Large intestine (tissue), 3 donors: ENCODE measurements at regions not wholly inside any gene's neighbourhood (a gene's known extent, or its start where the extent isn't known, plus 50 kb on each side); places are given as distances from the start of the nearest gene placed in this dataset.

Source experiments
- DNase-seq, 2 donors: peaks; one replicate each; pipeline versions ENCODE4 v3.0.0 to v3.0.0-alpha.2; 2013
- H3K27ac ChIP-seq: one replicate; pipeline ENCODE4 v1.5.1; 2013; ENCODE audit warnings: low read length
- H3K27me3 ChIP-seq: 2 replicates; pipeline ENCODE4 v1.6.1; 2013; ENCODE audit warnings: low read length; ENCODE audit not compliant: control insufficient read depth, insufficient read depth
- H3K36me3 ChIP-seq: 2 replicates; pipeline ENCODE4 v1.6.1; 2013; ENCODE audit warnings: low read length; ENCODE audit not compliant: control insufficient read depth, insufficient read depth
- H3K4me1 ChIP-seq: one replicate; pipeline ENCODE4 v1.6.1; 2013; ENCODE audit warnings: low read length; ENCODE audit not compliant: control insufficient read depth, insufficient read depth
- H3K4me3 ChIP-seq: one replicate; pipeline ENCODE4 v1.5.1; 2013; ENCODE audit warnings: low read length
- H3K9me3 ChIP-seq: one replicate; pipeline ENCODE4 v1.6.1; 2013; ENCODE audit warnings: mild to moderate bottlenecking, low read depth, low read length, moderate library complexity; ENCODE audit not compliant: control insufficient read depth
- WGBS: methylation state at CpG from one replicate; pipeline ENCODE4 v1.1.5; 2013; ENCODE audit warnings: low lambda C conversion rate; ENCODE audit not compliant: insufficient coverage; 5-methylcytosine and 5-hydroxymethylcytosine counted together

DNA sequence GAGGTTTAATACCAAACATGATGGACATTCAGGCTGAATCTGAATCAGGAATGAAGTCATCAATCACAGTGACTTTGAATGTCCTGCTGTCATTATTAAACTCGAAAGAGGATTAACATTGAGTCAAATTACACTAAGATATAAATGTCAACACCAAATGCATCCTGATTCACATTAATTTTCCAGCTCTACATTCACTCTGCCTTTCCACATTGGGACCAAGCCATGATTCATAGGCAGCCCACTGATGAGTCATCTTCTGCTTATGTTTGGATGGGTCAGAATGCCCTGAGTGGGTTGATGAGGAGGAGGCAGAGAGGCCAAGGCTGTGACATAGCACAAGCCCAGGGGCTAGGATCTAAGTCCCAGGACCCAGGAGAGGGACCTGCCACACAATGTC is 247.6 kb upstream of the RPS6KA3 start:
- no peaks in the 10 kb centered on the region for H3K36me3 ChIP-seq
- H3K27me3 ChIP-seq: no peaks in the 10 kb centered on the region
- H3K4me1 ChIP-seq: no peaks in the 10 kb centered on the region
- no peaks in the 10 kb centered on the region for H3K9me3 ChIP-seq
- H3K4me3 ChIP-seq: no peak overlapping the region
- DNase-seq: no peak
- WGBS: no CpG with 5 or more reads among the region's 1 CpG
- H3K27ac ChIP-seq: no peak overlapping the region

DNA sequence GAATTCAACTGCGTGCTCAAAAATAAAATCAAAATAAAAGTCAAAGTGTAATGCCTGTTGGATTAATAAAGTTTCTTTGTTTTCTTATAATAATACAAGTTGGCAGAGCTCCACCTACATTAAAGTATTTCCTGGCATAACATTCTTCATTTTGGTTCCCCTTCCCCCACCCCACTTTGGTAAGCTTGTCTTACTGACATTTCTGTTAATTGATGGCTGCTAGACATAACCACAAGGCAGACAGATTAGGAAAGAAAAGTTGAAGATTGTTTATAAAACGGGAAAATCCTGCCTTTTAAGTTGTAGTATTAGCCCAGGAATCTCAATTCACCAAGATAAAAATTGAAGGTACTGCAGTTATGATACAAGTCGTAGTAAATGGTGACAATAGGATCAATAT is 246.5 kb upstream of the RPS6KA3 start:
- Histone ChIP-seq H3K27me3 (no peaks in the 10 kb centered on the region), H3K4me3 (no peak overlapping the region), H3K4me1 (no peaks in the 10 kb centered on the region), H3K9me3 (no peaks in the 10 kb centered on the region), H3K27ac (no peak overlapping the region), H3K36me3 (no peaks in the 10 kb centered on the region)
- DNase-seq: no peak
- 100% methylated on average over 1 of the region's 3 CpGs for WGBS

DNA sequence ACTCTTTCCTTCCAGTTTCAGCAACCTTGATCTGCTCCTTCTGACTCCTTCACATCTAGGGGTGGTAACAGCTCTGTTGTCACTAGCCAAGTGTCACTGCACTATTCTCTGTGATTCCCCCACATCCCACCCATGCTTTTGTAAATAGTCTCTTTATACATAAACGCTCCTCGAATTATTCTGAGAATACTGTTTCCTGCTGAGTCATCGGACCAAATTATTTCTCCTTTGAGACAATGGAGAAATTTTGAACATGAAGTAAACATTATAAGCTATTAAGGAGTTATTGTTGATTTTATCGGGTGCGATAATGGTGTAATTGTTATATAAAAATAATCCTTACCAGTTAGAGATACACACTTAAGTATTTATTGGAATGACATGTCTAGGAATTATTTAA is 245.1 kb upstream of the RPS6KA3 start:
- WGBS: 100% methylated on average over 1 of the region's 5 CpGs
- no peak overlapping the region for H3K4me3 ChIP-seq
- no peak overlapping the region for H3K27ac ChIP-seq
- DNase-seq: no peak
- no peaks in the 10 kb centered on the region for H3K27me3 ChIP-seq
- no peaks in the 10 kb centered on the region for H3K9me3 ChIP-seq
- no peaks in the 10 kb centered on the region for H3K4me1 ChIP-seq
- H3K36me3 ChIP-seq: no peaks in the 10 kb centered on the region

DNA sequence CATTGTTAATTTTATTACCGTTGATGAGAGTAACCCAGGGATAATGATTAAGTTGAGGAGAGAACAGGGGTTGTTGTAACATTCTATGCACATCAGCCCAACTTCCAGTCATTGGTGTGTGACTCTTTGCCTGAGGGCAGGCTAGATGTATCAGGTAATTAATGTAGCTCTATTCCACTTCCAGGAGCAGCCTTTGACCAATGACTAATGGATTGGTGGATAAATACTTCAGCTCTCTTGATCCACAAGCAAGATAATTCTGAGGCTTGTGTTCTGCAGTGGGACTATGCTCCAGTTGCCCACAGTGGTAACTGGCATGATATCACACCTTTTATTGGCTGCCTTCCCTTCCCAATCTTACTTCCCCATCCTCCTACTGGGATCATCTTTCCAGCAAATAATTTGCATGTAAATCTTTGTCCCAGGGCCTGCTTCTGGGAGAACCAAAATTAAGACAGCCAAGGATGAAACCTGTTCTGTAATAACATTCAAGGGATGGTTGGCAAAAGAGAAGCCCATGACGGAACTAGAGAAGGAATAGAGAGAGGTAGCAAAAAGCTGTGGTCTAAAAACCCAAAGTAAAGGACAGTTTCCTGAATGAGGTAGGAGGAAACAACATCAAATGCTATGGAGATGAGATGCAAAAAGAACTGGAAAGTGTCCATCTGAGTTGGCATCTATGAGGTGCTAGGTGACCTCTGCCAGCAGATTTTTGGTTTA is 241.4 kb upstream of the RPS6KA3 start:
- Histone ChIP-seq H3K27me3 (no peaks in the 10 kb centered on the region), H3K9me3 (no peaks in the 10 kb centered on the region), H3K27ac (no peak overlapping the region), H3K4me3 (no peak overlapping the region), H3K36me3 (no peaks in the 10 kb centered on the region), H3K4me1 (no peaks in the 10 kb centered on the region)
- no CpG with 5 or more reads among the region's 2 CpGs for WGBS
- DNase-seq: no peak

DNA sequence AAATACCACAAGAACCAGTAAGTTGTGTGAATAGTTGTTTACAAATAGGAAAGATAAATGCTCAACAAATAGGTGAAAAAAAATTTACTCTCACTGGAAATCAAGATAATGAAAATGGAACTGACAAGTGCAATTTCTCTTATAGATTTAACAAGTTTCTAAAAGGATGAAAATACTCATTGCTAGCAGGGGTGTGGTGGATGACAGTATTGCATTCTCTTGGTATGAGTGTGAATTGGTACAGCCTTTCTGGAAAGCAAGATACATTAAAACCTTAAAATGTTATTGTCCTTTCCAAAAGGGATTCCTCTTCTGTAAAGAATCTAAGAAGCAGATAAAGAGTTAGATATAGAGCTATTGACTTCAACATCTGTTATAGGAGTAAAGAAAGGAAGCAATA is 240.0 kb upstream of the RPS6KA3 start:
- no peak overlapping the region for H3K27ac ChIP-seq
- no peaks in the 10 kb centered on the region for H3K4me1 ChIP-seq
- no peaks in the 10 kb centered on the region for H3K9me3 ChIP-seq
- no peak for DNase-seq
- H3K27me3 ChIP-seq: no peaks in the 10 kb centered on the region
- H3K36me3 ChIP-seq: no peaks in the 10 kb centered on the region
- no peak overlapping the region for H3K4me3 ChIP-seq

DNA sequence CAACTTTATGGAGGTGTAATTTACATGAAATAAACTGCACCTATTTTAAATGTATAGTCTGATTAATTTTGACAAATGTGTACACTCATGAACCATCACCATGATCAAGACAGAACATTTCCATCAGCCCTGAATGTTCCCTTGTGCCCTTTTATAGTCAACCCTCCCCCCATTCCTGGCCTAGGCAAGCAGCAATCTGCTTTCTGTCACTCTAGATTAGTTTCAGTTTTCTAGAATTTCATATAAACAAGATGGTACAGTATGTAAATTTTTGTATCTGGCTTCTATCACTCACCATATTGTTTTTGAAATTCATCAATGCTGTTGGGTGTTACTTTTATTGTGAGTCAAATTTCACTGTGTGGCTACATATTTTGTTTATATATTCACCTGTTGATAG is 234.2 kb upstream of the RPS6KA3 start:
- Histone ChIP-seq H3K4me3 (no peak overlapping the region), H3K27me3 (no peaks in the 10 kb centered on the region), H3K27ac (no peak overlapping the region), H3K36me3 (no peaks in the 10 kb centered on the region), H3K9me3 (no peaks in the 10 kb centered on the region), H3K4me1 (peaks cover 18% of the 10 kb centered on the region)
- no peak for DNase-seq

DNA sequence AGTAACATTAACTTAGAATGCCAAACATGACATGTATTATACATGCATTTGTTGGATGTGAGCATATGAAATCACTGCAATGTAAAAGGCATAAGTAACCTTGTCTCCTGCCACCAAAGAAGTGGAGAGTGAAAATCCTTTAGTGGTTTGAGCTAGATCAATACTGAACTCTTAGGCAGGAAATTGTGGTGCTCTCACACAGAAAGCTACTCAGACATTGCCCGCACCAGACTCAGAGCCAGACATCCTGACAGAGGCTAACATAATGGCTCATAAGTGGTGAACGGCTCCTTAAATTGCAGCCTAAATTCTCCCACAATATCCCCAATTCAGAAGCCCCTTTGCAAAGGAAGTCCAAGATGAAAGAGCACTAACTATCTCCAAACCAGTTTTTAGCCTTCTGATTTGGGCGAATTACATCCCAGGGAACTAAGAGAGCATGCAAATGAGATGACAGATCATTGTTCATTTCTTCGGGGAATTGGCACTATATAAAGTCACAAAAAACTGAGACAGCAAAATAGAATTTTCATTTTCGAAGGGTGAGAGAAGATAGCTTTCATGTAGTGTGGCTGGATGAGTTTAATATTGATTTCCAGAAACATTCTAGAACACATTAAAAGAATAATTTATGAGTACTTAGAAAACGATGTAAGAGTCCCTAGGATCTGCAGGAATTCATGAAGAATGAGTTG is 233.6 kb upstream of the RPS6KA3 start:
- 20% methylated on average over 1 of the region's 6 CpGs for WGBS
- H3K4me3 ChIP-seq: no peak overlapping the region
- H3K4me1 ChIP-seq: peaks cover 18% of the 10 kb centered on the region
- no peaks in the 10 kb centered on the region for H3K36me3 ChIP-seq
- peak overlapping the region; percentile 72 for H3K27ac ChIP-seq
- DNase-seq: no peak
- H3K9me3 ChIP-seq: no peaks in the 10 kb centered on the region
- no peaks in the 10 kb centered on the region for H3K27me3 ChIP-seq

DNA sequence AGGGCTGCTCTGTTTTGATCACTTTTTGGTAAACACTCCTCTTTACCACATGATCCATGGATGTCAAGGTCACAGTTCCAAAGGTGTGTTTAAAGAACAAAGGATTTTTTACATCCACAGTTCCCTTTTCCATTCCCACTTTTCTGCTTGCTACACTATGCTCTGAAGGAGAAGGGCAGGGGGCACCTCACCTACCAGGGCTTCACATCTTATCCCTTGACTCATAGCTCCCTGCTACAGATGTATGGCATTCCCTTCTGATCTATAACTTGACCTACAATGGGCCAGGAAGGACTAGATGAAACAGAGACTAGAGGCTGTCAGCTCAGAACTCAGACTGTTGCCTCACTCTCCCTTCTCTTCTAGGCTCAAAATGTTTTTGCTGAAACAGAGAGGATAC is 233.1 kb upstream of the RPS6KA3 start:
- H3K27ac ChIP-seq: peak overlapping the region; percentile 72
- H3K4me1 ChIP-seq: peaks cover 18% of the 10 kb centered on the region
- no peak overlapping the region for H3K4me3 ChIP-seq
- DNase-seq: peak in 1 of 2 donors; percentile 17
- no peaks in the 10 kb centered on the region for H3K9me3 ChIP-seq
- H3K36me3 ChIP-seq: no peaks in the 10 kb centered on the region
- H3K27me3 ChIP-seq: no peaks in the 10 kb centered on the region

DNA sequence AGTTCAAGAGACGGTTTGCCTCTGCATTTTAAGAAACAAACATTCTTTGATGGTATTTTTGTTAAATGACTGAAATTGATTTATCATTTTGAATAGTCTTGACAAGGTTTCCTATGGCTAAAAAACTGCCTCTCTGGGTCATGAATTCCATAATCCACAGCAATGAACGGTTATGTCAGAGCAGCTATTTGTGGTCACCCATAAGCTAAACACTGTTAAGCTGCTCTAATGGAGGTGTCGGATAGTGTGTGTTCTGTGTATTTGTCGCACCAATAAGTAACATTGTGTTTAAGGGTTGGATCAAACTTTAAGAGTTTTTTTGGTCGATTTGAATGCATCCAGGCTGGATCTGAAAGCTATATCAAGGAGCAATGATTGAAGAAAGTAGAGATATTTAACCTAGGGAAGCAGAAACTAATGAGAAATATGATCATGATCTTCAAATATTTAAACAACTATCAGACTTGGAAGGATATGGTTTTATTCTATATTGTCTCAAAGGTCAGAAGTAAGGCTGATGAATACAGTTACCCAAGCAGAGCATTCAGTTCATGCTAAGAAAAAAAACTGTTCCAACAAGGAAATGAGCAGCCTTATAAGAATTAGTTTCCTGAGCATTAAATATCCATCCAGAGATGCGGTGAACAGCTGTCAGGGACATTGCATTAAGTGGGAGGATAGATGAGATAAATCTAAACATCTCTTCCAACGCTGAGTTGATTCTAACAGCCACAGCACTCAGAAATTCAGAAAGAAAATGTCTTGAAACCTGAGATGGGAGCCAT is 232.3 kb upstream of the RPS6KA3 start:
- no peaks in the 10 kb centered on the region for H3K36me3 ChIP-seq
- H3K27ac ChIP-seq: peak overlapping the region; percentile 72
- peak in 1 of 2 donors; percentile 50 for DNase-seq
- 60% methylated on average over 2 of the region's 7 CpGs for WGBS
- H3K9me3 ChIP-seq: no peaks in the 10 kb centered on the region
- H3K4me1 ChIP-seq: peaks cover 18% of the 10 kb centered on the region
- no peak overlapping the region for H3K4me3 ChIP-seq
- H3K27me3 ChIP-seq: no peaks in the 10 kb centered on the region

DNA sequence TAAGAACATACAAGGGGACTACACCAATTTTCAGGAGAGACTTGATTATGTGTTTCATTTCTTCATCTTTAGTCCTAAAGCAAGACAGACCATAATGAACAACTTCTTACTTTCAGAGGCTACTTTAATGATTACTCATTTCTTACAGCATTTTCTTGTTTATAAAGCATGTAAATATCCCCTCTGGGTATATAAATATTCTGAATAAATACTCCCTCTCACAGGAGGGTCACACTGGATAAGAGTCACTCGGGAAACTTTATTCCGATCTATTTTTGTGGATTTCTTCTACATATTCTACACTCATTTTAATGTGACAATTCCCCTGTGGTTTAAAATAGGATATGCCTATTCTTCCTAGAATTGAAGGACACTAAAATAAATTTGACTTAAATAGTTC is 228.9 kb upstream of the RPS6KA3 start:
- peaks cover 17% of the 10 kb centered on the region for H3K4me1 ChIP-seq
- no peaks in the 10 kb centered on the region for H3K9me3 ChIP-seq
- WGBS: no CpG with 5 or more reads among the region's 2 CpGs
- no peak overlapping the region for H3K4me3 ChIP-seq
- H3K27me3 ChIP-seq: no peaks in the 10 kb centered on the region
- H3K27ac ChIP-seq: no peak overlapping the region
- no peak for DNase-seq
- H3K36me3 ChIP-seq: no peaks in the 10 kb centered on the region
